Caki2 (cell line): ENCODE measurements at regions not wholly inside any gene's neighbourhood (a gene's known extent, or its start where the extent isn't known, plus 50 kb on each side); places are given as distances from the start of the nearest gene placed in this dataset.
"Not testable (repeated sequence)": the region's sequence is repeated elsewhere in the genome, so short reads cannot be mapped to it uniquely, and the experiment has no call there.

Experiments
- DNase-seq: peaks from one replicate; pipeline ENCODE4 v3.0.0-alpha.2; 2015; ENCODE audit warnings: low read depth
- in situ Hi-C: cut with HindIII; loops from 2 replicates; pipeline ENCODE4 v1.10.0; 2016; ENCODE audit warnings: low sequenced_read_pairs, low pct_unique_long_range_greater_than_20kb, mixed read lengths

DNA sequence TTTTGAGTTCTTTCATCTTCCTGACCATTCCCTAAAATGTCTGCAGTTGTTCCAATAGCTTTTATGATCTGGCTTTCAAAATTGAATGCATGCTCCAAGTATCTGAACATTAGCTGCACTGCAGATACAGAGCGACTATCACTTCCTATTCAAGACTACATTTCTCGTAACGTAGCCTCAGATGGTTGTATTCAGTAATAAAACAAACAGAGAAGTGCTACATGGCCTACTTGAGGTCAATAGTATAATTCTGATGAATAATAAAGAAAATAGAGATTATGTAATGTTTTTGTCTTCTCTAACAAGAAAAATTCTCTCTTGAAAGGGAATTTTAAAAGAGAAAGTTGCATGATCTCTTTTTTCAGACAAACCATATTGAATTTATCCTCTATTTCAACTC is 333.9 kb upstream of the IRAK1BP1 start:
- DNase-seq = no peak
- in situ Hi-C loops = no loop called here

DNA sequence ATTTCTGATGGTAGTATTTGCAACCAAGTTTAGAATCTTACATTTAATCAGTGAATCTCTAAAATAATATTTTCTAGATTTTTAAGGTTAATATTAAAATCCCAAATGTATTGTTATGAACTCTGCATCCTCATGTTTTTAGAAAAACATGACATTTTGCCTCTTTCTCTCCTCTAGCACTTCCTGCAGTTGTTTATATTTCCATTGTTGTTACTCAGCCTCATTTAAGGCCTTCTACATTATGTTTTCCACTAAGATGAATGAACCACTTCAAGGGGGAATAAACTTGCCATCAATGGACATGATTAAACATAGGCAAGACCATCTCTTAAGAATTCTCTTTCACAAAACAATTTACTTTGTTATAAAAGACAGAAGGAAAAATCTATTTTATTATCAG is 333.5 kb upstream of the IRAK1BP1 start:
- in situ Hi-C loops = no loop called here
- no peak for DNase-seq

DNA sequence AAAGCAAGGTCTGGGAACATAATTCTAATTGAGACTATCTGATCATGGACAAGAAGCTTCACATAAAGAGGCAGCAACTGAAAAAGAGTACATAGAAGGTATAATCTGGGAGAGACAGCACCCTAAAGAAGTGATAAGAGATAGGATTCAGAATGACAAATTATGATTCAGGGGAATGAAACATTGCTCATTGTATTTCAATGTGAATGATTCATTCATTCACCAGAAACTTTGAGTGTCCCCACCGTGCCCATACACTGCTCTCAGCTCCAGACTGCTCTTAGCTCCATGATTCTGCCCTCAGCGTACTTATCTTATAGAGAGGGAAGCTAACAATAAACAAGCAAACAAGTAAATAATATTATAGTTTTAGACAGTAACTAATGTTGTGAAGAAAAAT is 329.3 kb upstream of the IRAK1BP1 start:
- DNase-seq = no peak
- in situ Hi-C loops = no loop called here

DNA sequence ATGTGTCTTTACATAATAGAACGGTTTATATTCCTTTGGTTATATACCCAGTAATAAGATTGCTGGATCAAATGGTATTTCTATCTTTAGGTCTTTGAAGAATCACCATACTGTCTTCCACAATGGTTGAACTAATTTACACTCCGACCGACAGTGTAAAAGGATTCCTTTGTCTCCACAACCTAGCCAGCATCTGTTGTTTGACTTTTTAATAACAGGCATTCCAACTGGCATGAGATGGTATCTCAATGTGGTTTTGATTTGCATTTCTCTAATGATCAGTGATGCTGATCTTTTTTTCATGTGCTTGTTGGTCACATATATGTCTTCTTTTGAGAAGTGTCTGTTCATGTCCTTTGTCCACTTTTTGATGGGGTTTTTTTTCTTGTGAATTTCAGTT is 319.7 kb upstream of the IRAK1BP1 start:
- in situ Hi-C loops, DNase-seq: not testable (repeated sequence)

DNA sequence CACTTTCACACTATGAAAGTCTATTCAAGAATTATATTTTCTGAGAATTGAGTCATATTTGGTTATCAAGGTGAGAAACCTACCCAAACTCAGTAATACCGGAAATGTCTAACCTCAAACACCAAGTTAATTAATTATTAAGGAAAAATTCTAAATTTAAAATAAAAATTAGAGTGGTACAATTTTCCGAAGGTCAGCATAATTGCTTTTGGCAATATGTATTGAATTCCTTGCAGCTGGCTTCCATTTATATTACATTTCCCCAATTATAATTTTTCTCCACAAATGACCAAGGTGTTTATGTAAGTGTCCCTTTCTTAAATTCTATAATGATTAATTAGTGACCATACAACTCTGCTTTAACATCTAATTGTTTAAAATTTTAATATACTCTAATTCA is 316.0 kb upstream of the IRAK1BP1 start:
- no peak for DNase-seq
- in situ Hi-C loops = no loop called here

DNA sequence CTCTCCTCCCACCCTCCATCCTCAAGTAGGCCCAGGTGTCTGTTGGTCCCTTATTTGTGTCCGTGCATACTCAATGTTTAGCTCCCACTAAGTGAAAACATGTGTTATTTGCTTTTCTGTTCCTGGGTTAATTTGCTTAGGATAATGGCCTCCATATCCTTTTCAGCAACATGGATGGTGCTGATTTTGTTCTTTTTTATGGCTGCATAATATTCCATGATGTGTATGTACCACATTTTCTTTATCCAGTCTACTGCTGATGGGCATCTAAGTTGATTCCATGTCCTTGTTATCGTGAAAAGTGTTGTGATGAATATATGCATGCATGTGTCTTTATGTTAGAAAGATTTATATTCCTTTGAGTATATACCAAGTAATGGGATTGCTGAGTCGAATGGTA is 314.9 kb upstream of the IRAK1BP1 start:
- in situ Hi-C loops = no loop called here
- DNase-seq = no peak

DNA sequence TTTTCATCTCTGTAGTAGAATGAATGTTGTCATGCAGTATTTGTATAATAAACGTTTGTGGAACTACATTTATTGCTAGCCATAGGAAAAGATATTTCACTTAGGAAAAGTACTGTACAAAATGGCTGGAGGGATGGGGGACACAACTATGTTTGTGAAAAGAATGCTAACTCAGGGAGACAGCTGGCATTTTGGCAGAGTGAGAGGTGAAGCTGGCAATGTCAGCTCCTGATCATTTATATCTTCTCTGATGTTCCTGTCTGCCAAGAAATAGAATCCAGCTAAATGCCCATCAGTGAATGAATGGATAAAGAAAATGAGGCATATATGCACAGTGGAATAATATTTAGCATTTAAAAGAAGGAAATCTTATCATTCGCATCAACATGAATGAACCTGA is 313.0 kb upstream of the IRAK1BP1 start:
- DNase-seq = no peak
- in situ Hi-C loops = no loop called here

DNA sequence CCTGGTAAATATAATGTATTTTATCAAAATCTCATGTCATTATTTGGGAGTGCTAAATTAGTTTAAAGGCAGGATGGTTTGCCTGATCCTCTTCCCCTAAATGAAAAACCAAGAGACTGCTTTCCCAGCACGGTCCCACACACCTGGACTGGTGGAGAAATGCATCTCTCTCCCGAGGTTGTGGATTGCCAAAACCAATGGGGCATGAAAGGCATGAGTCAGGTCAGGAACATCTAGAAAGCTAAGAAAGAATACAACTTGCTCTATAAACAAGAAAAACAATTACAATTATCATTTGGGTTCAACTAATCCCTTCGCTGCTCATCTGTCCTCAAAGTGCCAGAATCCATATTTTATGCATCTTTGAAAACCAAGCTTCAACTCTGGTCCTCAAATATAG is 308.3 kb upstream of the IRAK1BP1 start:
- in situ Hi-C loops = no loop called here

DNA sequence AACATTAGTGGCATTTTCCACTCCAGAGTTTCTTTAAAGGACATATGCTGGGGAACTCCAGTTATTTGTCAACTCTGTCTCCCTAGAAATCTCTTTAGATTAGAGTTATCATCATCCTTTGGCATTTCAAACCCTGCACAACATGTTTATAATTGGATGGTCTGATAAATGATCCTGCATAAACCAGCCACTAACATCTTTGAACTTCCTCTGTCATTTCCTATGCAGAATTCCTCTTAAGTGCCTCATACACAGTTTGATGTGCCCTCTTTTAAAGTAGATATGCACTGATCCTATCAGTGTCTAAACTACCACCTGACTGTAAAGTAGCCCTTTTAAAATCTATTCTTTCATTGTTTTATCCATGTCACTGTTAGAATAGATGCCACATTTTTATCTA is 306.3 kb upstream of the IRAK1BP1 start:
- in situ Hi-C loops = no loop called here
- DNase-seq = no peak

More for the DNA sequence above, 308.3 kb upstream of the IRAK1BP1 start:
- peak; percentile 4 for DNase-seq

DNA sequence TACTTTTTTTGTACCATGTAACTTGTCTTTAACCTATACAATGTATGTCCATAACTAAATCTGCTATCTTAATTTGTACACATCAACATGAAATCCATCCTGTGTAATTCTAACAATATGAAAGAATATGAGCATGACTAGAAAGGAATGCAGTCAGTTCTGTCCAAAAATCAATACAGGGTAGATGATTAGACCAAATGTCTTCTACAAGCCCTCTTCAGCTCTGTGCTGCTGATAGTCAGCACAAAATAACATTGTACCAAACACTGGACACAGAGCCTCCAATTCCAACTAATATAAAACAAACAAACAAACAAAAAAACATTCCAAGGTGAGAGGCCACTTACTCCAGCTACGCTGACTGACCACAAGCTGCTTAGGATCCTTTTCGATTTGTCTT is 301.4 kb upstream of the IRAK1BP1 start:
- no peak for DNase-seq
- in situ Hi-C loops = no loop called here

DNA sequence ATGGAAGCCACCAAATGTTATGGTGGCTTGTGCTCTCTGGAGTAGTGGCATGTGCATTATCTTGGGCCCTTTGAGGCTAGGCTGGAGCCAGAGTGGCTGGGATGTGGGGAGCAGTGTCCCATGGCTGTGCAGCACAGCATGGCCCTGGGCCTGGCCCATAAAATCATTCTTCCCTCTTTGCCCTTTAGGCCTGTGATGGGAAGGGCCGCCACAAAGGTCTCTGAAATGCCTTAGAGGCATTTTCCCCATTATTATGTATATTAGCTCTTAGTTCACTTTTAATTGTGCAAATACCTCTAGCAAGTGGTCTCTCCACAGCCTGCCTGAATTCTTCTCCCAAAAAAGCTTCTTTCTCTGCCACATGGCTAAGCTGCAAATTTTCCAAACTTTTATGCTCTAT is 297.3 kb upstream of the IRAK1BP1 start:
- in situ Hi-C loops = no loop called here
- DNase-seq = no peak

DNA sequence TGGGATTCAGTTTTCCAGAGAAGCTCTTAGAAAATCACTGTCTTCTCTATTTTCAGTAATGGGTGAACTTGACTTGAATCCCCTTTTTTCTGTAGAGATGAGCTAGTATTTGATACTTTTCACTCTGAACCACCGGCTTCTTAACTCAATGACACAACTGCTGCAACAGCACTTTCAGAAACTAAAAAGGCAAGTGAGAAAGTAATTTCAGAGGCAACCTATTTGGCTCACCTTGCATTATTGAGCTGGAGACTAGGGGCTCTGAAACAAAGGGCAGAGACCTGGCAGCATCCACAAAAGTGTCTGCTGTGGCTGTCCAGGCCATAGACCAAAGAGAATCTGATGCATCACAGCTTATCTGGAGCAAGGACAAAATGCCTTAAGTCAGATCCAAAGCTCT is 289.8 kb upstream of the IRAK1BP1 start:
- DNase-seq = no peak
- in situ Hi-C loops = no loop called here

DNA sequence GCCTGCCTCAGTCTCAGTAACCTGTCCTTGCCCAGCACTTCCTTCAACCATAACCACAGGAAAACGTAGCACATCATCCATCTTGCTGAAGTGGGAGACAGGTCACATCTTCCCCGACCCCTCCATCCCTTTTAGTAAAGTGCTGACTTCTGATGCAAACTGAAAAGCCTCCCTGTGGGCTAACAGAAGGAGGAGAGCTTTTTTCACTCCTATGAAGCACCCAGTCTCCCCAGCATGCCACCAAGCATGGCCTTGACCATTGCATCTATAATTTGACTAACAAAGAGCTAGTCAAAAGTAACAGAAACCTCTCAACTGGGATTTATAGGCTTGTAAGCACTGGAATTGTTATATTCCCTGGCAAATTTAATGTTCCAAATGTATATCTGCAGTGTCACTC is 288.9 kb upstream of the IRAK1BP1 start:
- in situ Hi-C loops = no loop called here
- DNase-seq = no peak

DNA sequence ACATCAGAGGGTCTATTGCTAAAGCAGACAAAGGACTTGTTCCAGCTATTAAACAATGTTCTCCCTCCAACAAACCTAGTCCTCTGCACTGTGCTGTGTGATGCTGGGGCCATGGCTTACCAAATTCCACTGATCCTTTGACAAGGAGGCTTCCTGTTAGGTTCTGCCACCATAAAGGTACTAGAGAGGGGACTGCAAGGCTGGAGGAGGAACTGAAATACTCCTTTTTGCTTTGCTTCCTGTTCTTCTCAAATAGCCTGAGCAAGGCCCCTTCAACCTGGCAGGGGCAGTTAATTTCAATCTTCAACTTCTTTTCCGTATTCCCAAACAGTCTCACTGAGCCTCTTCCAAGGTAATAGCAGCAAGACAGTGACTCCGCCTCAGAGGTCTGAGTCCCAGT is 286.4 kb upstream of the IRAK1BP1 start:
- no peak for DNase-seq
- in situ Hi-C loops = no loop called here

DNA sequence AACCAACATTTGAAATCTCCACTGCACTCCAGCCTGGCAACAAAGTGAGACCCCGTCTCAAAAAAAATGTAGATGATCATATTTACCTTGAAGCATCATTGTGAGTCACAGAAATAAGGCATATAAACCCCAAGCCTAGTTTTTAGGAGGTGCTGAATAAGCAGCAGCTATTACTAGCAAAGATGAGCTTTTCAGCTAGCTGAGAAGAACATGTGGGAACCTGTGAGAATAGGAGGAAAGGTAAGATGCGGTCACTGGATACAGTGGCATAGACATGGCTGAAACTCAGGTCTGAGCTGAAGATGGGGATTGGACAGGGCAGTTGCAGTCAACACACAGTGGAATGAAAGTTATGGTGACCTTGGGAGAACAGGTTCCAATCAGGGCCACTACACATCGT is 284.3 kb upstream of the IRAK1BP1 start:
- in situ Hi-C loops = no loop called here
- DNase-seq = no peak

DNA sequence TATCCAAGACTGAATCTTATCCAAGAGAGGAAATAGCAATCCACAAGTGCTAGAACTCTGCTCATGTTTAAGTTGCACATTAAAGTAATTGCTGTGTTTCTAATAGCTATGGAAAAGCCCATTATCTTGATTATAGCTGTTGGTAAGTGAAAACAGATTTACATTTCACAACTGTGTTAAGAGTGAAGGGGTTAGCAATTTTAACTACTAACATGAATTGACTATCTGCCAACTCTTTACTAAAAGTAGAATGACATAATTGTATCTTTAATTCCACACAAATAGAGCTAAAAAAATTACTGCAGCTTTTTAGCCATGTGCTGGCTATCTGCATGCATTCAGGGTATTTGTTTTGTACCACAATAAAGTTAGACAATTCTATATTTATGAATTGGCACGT is 277.9 kb upstream of the IRAK1BP1 start:
- in situ Hi-C loops = no loop called here
- no peak for DNase-seq

DNA sequence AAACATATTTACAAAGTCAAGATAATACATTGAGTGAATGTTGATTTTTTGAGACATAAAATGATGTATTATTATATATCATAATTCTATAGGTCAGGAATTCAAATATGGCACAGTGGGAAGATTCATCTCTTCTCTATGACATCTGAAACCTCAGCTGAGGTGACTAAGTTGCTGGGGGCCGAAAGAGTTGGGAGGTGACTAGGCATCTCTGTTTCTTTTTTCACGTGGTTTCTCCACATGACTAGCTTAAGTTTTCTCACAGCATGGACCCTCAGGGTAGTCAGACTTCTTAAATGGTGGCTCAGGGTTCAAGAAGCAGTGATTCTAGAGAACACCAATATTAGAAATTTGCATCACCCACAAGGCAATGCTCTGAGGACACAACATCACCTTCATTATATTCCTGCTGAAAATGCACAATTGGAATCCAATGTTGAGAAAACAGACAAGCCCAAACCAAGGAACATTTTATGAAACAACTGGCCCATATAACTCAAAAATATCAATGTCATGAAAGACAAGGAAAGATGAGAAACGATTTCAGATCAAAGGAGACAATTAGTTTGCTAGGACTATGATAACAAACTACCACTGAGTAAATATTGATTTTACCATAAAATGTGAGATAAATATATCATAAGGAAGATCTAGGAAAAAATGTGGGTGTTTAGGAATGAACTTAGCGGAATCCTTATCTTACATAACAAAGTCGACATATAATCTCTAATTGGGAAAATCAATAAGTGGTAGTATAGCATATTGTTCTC is 273.3 kb upstream of the IRAK1BP1 start:
- no peak for DNase-seq
- in situ Hi-C loops = no loop called here

DNA sequence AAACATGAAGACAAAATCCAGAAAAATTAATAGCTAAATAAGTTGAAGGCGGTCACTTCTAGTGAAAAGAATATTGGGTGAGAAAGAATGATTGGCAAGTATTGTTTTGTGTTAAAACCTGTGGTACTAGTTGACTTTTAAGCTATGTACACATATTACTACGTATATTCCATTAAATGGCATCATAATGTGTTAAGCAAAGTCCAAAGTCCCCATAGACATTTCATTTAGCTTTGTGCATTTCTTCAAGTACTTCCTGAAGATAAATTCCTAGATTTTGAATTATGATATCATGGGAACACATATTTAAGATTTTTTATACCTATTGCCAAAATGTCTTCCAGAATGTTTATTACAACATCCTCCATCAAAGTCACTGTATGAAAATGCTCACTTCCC is 272.7 kb upstream of the IRAK1BP1 start:
- in situ Hi-C loops = no loop called here
- DNase-seq = no peak

DNA sequence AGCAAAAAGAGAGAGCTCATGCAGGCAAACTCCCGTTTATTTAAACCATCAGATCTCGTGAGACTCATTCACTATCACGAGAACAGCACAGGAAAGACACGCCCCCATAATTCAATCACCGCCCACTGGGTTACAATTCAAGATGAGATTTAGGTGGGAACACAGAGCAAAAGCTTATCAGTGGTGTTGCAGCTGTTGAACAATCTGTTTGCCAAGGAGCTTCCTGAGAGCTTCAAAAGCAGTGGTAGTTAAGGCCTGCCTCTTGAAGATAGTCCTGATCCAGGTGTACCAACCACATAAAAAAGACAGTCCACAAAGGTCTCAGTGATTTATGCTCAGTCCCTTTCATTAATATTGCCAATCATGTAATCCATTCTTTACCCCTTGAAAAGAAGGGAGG is 269.4 kb upstream of the IRAK1BP1 start:
- in situ Hi-C loops = no loop called here
- DNase-seq = no peak

DNA sequence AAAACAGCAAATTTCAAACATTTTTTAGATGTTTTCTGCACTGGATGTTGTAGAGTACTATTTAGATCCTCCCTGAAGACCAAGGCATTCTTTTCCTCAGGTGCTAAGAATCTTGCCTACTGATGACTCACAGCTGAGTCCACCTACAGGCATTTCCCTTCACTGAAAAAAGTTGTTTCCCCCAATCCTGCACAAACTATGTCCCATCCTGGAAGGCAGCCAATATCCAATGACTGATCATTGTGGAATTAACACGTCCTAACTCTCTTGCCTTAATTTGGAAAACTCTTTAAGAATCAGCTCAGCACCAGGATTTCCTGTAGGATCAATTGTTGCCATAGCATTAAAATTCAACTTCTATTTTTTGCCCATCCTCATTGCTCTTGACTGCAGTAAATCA is 268.4 kb upstream of the IRAK1BP1 start:
- in situ Hi-C loops = no loop called here
- peak; percentile 93 for DNase-seq

DNA sequence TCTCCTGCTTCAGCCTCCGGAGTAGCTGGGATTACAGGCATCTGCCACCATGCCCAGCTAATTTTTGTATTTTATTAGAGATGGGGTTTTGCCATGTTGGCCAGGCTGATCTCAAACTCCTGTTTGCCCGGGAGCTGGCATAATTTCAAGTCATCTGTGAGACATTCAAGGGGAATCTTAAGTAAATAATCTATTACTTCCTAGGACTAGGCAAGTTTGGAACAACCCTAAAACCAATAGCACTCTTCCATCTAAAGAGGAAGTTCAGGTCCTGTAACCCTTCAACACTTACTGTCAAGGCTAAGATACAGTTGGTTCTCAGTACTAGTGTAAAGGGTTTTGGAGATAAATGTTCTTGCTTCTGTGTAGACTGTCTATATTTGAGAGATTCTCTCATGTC is 267.8 kb upstream of the IRAK1BP1 start:
- in situ Hi-C loops = no loop called here
- no peak for DNase-seq
